ENCODE measurements at regions not wholly inside any gene's neighbourhood (a gene's known extent, or its start where the extent isn't known, plus 50 kb on each side); places are given as distances from the start of the nearest gene placed in this dataset.

DNA sequence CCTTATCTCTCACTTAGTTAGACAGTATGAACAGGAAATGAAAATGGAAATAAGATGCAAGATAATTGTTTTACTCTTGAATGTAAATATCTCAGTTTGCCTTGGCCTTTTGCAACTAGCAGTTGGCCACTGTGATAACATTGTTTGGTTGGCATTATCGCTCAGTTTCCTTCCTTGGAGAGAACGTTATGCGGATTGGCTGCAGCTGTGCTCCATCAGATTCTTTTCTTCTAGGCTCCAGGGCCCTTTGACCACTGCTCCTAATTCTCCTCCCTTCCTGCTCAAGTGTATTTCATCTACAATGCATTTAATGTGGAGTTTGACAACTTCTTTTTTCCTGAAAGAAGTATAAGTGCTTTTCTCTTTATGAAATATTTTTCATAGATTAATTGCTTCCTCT, 284.2 kb downstream of the ADAMTS20 start:
- TF ChIP-seq EZH2 (IDR thresholded peaks at IDR 0.05; ENCODE audit: low read length), result no peak
- TF ChIP-seq, protein P1, sequence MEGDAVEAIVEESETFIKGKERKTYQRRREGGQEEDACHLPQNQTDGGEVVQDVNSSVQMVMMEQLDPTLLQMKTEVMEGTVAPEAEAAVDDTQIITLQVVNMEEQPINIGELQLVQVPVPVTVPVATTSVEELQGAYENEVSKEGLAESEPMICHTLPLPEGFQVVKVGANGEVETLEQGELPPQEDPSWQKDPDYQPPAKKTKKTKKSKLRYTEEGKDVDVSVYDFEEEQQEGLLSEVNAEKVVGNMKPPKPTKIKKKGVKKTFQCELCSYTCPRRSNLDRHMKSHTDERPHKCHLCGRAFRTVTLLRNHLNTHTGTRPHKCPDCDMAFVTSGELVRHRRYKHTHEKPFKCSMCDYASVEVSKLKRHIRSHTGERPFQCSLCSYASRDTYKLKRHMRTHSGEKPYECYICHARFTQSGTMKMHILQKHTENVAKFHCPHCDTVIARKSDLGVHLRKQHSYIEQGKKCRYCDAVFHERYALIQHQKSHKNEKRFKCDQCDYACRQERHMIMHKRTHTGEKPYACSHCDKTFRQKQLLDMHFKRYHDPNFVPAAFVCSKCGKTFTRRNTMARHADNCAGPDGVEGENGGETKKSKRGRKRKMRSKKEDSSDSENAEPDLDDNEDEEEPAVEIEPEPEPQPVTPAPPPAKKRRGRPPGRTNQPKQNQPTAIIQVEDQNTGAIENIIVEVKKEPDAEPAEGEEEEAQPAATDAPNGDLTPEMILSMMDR (optimal IDR thresholded peaks at IDR 0.05 in 1 of 3, IDR thresholded peaks at IDR 0.05 in 1 of 3, conservative IDR thresholded peaks at IDR 0.05 in 1 of 3; ENCODE audit: extremely low read depth in 1 of 3, insufficient read depth in 2 of 3, low read length in 3 of 3), result no peak

Data from keratinocyte (primary cell).